ENCODE measurements at regions not wholly inside any gene's neighbourhood (a gene's known extent, or its start where the extent isn't known, plus 50 kb on each side); places are given as distances from the start of the nearest gene placed in this dataset.

- no peak for TF ChIP-seq ESRRG (CRISPR knock-in tag; IDR thresholded peaks at IDR 0.05)
- TF ChIP-seq SNAI2 (CRISPR knock-in tag; IDR thresholded peaks at IDR 0.05) = no peak
- no peak for TF ChIP-seq CSRNP3 (CRISPR knock-in tag; IDR thresholded peaks at IDR 0.05)
- no peak for TF ChIP-seq BACH2 (CRISPR knock-in tag; IDR thresholded peaks at IDR 0.05; ENCODE audit: borderline replicate concordance)
- TF ChIP-seq TOX (CRISPR knock-in tag; IDR thresholded peaks at IDR 0.05; ENCODE audit: borderline replicate concordance) = no peak
- no peak for TF ChIP-seq ZFP30 (CRISPR knock-in tag; IDR thresholded peaks at IDR 0.05)
- TF ChIP-seq, protein P1, sequence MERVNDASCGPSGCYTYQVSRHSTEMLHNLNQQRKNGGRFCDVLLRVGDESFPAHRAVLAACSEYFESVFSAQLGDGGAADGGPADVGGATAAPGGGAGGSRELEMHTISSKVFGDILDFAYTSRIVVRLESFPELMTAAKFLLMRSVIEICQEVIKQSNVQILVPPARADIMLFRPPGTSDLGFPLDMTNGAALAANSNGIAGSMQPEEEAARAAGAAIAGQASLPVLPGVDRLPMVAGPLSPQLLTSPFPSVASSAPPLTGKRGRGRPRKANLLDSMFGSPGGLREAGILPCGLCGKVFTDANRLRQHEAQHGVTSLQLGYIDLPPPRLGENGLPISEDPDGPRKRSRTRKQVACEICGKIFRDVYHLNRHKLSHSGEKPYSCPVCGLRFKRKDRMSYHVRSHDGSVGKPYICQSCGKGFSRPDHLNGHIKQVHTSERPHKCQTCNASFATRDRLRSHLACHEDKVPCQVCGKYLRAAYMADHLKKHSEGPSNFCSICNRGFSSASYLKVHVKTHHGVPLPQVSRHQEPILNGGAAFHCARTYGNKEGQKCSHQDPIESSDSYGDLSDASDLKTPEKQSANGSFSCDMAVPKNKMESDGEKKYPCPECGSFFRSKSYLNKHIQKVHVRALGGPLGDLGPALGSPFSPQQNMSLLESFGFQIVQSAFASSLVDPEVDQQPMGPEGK (CRISPR knock-in tag; IDR thresholded peaks at IDR 0.05; ENCODE audit: borderline replicate concordance) = no peak
- TF ChIP-seq ZFP3 (CRISPR knock-in tag; IDR thresholded peaks at IDR 0.05) = no peak
These were observed 258.7 kb upstream of the BTG1 start for GRCh38 chr12:92404259-92404894.

All from SK-N-SH treated with all-trans-retinoic acid at 6 μM for 48 hours (cell line).